Neural crest cell (in vitro differentiated cells): ENCODE measurements at regions not wholly inside any gene's neighbourhood (a gene's known extent, or its start where the extent isn't known, plus 50 kb on each side); places are given as distances from the start of the nearest gene placed in this dataset.

ENCODE experiments used
- DNase-seq: peaks from one replicate; pipeline ENCODE4 v3.0.0; 2021; ENCODE audit warnings: low read depth, mixed read lengths, low spot score
- H3K27ac Mint-ChIP-seq: one replicate; pipeline ENCODE4 v1.8.0; 2021; ENCODE audit warnings: mild to moderate bottlenecking, mixed read lengths; ENCODE audit not compliant: unreplicated experiment
- H3K27me3 Mint-ChIP-seq: 2 replicates; pipeline ENCODE4 v1.8.0; 2021; ENCODE audit warnings: low read depth, mild to moderate bottlenecking, mixed read lengths
- H3K36me3 Mint-ChIP-seq: 2 replicates; pipeline ENCODE4 v1.8.0; 2021; ENCODE audit warnings: low read depth, mild to moderate bottlenecking, mixed read lengths
- H3K4me1 Mint-ChIP-seq: 2 replicates; pipeline ENCODE4 v1.8.0; 2021; ENCODE audit warnings: mixed read lengths
- H3K4me3 Mint-ChIP-seq: one replicate; pipeline ENCODE4 v1.8.0; 2021; ENCODE audit warnings: mild to moderate bottlenecking, mixed read lengths
- H3K9me3 Mint-ChIP-seq: 2 replicates; pipeline ENCODE4 v1.8.0; 2021; ENCODE audit warnings: mixed read lengths
- TF ChIP-seq, protein P1 (sequence below): fragments of 200-600 bp; sonication (generic); conservative IDR thresholded peaks from 2 replicates; pipeline ENCODE4 v1.5.0; 2021; ENCODE audit warnings: antibody characterized with exemption, mild to moderate bottlenecking

DNA sequence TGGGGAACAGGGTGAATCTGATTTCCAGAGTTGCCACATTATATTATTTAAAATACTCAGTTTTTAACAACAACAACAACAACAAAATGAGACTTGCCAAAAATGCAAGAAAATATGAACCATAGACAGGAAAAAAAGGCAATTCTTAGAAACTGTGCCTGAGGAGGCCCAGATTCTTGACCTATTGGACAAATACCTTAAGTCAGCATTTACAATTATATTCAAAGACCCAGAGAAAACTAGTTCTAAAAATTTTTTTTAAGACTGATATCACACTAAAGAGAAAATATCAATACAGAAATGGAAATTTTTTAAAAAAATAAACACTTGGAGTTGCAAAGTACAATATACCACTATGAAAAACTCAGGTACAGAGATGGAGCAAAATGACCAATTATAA is 152.8 kb upstream of the LYPLAL1 start:
- H3K4me1 Mint-ChIP-seq: no peaks in the 10 kb centered on the region

DNA sequence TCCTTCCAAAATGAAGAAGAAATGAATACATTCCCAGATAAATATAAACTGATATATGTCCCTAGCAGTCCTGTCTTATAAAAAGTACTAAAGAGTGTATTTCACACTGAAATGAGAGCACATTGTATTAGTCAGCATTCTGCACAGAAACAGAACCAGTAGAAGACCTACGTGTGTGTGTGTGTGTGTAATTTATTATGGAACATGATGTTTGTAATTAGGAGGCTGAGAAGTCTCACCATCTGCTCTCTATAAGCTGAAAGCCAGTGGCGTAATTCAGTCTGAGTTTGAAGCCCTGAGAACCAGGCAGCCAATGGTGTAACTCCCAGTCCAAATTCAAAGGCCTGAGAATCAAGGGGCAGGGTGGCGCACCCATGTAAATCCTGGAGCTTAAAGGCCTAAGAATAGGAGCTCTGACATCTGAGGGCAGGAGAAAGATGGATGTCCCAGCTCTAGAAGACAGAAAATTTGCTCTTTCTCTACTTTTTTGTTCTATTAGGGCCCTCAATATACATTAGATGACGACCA is 146.5 kb upstream of the LYPLAL1 start:
- no peak for DNase-seq
- no peaks in the 10 kb centered on the region for H3K27me3 Mint-ChIP-seq
- no peaks in the 10 kb centered on the region for H3K36me3 Mint-ChIP-seq
- TF ChIP-seq, protein P1, sequence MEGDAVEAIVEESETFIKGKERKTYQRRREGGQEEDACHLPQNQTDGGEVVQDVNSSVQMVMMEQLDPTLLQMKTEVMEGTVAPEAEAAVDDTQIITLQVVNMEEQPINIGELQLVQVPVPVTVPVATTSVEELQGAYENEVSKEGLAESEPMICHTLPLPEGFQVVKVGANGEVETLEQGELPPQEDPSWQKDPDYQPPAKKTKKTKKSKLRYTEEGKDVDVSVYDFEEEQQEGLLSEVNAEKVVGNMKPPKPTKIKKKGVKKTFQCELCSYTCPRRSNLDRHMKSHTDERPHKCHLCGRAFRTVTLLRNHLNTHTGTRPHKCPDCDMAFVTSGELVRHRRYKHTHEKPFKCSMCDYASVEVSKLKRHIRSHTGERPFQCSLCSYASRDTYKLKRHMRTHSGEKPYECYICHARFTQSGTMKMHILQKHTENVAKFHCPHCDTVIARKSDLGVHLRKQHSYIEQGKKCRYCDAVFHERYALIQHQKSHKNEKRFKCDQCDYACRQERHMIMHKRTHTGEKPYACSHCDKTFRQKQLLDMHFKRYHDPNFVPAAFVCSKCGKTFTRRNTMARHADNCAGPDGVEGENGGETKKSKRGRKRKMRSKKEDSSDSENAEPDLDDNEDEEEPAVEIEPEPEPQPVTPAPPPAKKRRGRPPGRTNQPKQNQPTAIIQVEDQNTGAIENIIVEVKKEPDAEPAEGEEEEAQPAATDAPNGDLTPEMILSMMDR: no peak
- no peaks in the 10 kb centered on the region for H3K4me1 Mint-ChIP-seq
- H3K27ac Mint-ChIP-seq: no peak overlapping the region
- H3K4me3 Mint-ChIP-seq: no peak overlapping the region
- peaks cover 2% of the 10 kb centered on the region for H3K9me3 Mint-ChIP-seq

More for the DNA sequence above, 152.8 kb upstream of the LYPLAL1 start:
- no peaks in the 10 kb centered on the region for H3K36me3 Mint-ChIP-seq
- peaks cover 2% of the 10 kb centered on the region for H3K9me3 Mint-ChIP-seq
- H3K27ac Mint-ChIP-seq: no peak overlapping the region
- no peak overlapping the region for H3K4me3 Mint-ChIP-seq
- no peaks in the 10 kb centered on the region for H3K27me3 Mint-ChIP-seq
- no peak for DNase-seq
- TF ChIP-seq, protein P1: no peak

DNA sequence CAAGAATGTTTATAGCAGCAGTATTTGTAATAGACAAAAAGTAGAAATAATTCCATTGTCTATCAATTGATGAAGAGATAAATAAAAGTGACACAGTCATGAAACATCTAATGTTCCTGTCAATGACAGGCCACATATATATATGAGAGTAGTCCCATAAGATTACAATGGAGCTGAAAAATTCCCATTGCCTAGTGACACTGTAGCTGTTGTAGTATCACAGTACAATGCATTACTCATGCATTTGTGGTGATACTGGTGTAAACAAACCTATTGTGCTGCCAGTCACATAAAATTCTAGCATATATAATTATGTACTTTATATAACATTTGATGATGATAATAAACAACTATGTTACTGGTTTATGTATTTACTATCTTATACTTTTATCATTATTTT is 141.9 kb upstream of the LYPLAL1 start:
- TF ChIP-seq, protein P1: no peak
- no peak overlapping the region for H3K4me3 Mint-ChIP-seq
- H3K27ac Mint-ChIP-seq: no peak overlapping the region
- no peaks in the 10 kb centered on the region for H3K4me1 Mint-ChIP-seq
- no peaks in the 10 kb centered on the region for H3K27me3 Mint-ChIP-seq
- H3K9me3 Mint-ChIP-seq: no peaks in the 10 kb centered on the region
- no peak for DNase-seq
- H3K36me3 Mint-ChIP-seq: no peaks in the 10 kb centered on the region

GRCh38 chr1:219038398-219038797 is 135.3 kb upstream of the LYPLAL1 start:
- DNase-seq: no peak
- TF ChIP-seq, protein P1: no peak
- Mint-ChIP-seq H3K27ac (no peak overlapping the region), H3K4me1 (peaks cover 20% of the 10 kb centered on the region), H3K27me3 (no peaks in the 10 kb centered on the region), H3K9me3 (peaks cover 12% of the 10 kb centered on the region), H3K36me3 (peaks cover 8% of the 10 kb centered on the region), H3K4me3 (no peak overlapping the region)

DNA sequence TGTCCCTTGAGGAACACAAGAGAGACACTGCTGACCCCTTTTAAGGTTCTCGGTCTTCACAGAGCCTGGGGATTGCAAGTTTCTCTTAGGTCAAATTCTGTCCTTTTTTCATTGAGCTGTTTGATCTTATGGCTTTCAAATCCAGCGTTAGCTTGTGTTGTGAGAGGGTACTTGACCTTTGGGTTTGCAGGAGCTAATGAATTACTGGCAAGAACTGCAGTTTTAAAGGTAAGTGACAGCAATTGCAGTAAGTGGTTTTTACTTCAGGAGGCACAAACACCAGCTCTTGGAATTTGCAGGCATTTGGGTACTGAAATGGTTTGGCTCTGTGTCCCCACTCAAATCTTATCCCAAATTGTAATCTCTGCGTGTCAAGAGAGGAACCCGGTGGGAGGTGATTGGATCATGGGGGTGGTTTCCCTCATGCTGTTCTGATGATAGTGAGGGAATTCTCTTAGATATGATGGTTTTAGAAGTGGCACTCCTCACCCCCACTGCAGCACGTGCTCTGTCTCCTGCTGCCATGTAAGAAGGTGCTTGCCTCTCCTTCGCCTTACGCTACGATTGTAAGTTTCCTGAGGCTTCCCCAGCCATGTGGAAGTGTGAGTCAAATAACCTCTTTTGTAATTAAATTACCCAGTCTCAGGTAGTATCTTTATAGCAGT is 134.5 kb upstream of the LYPLAL1 start:
- peaks cover 12% of the 10 kb centered on the region for H3K9me3 Mint-ChIP-seq
- no peaks in the 10 kb centered on the region for H3K27me3 Mint-ChIP-seq
- peaks cover 8% of the 10 kb centered on the region for H3K36me3 Mint-ChIP-seq
- no peak for DNase-seq
- H3K4me1 Mint-ChIP-seq: peaks cover 20% of the 10 kb centered on the region
- TF ChIP-seq, protein P1: no peak
- H3K4me3 Mint-ChIP-seq: no peak overlapping the region
- no peak overlapping the region for H3K27ac Mint-ChIP-seq
